ENCODE measurements at regions not wholly inside any gene's neighbourhood (a gene's known extent, or its start where the extent isn't known, plus 50 kb on each side); places are given as distances from the start of the nearest gene placed in this dataset.

- Histone ChIP-seq H3K4me3 (ENCODE audit: insufficient read depth, low read depth, low read length) (no peak overlapping the region), H3K27me3 (ENCODE audit: control insufficient read depth, insufficient read depth, low read length, poor library complexity, severe bottlenecking) (peaks cover 100% of the 10 kb centered on the region), H3K36me3 (ENCODE audit: control insufficient read depth, insufficient read depth, low read length) (no peaks in the 10 kb centered on the region), H3K4me1 (ENCODE audit: control insufficient read depth, insufficient read depth, low read length) (no peaks in the 10 kb centered on the region), H3K9me3 (ENCODE audit: control insufficient read depth, low read length) (no peaks in the 10 kb centered on the region), H3K27ac (ENCODE audit: insufficient read depth, low read depth, low read length, poor library complexity, severe bottlenecking) (no peak overlapping the region)
- 16 to 20% methylated on average over 12 to 13 of the region's 13 CpGs for WGBS, 2 experiments
Observed at GRCh38 chrX:119996600-119997524, 53.3 kb upstream of the NKAP start.

GRCh38 chrX:119996069-119996468 is 52.5 kb upstream of the NKAP start:
- Histone ChIP-seq H3K27me3 (ENCODE audit: control insufficient read depth, insufficient read depth, low read length, poor library complexity, severe bottlenecking) (peaks cover 100% of the 10 kb centered on the region), H3K4me3 (ENCODE audit: insufficient read depth, low read depth, low read length) (no peak overlapping the region), H3K4me1 (ENCODE audit: control insufficient read depth, insufficient read depth, low read length) (no peaks in the 10 kb centered on the region), H3K27ac (ENCODE audit: insufficient read depth, low read depth, low read length, poor library complexity, severe bottlenecking) (no peak overlapping the region), H3K36me3 (ENCODE audit: control insufficient read depth, insufficient read depth, low read length) (no peaks in the 10 kb centered on the region), H3K9me3 (ENCODE audit: control insufficient read depth, low read length) (no peaks in the 10 kb centered on the region)
- WGBS, 2 experiments, result 41 to 46% methylated on average over 3 of the region's 3 CpGs
